K562 (cell line): ENCODE measurements at regions not wholly inside any gene's neighbourhood (a gene's known extent, or its start where the extent isn't known, plus 50 kb on each side); places are given as distances from the start of the nearest gene placed in this dataset.

Source experiments
- ATAC-seq: fragments of 200-7000 bp; cut with Tn5 transposase; 3 replicates; pipeline ENCODE4 v1.9.1; 2020; ENCODE audit warnings: moderate library complexity
- BruUV-seq: library from RNA; stranded (reverse); fragments of 400-500 nt; replicated peaks from 2 replicates; lab custom pipeline; 2021; lab: Mats Ljungman, UMichigan
- CTCF ChIA-PET: fragments of 300-600 bp; formaldehyde crosslinking; extraction: SDS; loops from one replicate; lab custom pipeline; 2021; ENCODE audit warnings: low intra/inter-chr PET ratio; lab: Yijun Ruan, JAX
- POLR2A ChIA-PET: fragments of 300-600, 350-650 bp; sonication (Branson Sonifier 250); formaldehyde crosslinking; extraction: SDS; loops from one replicate; lab custom pipeline; 2021; ENCODE audit warnings: antibody characterized with exemption, inconsistent platforms; lab: Yijun Ruan, JAX
- DNase-seq, 4 experiments: peaks; one replicate each; pipeline versions ENCODE4 v3.0.0 to v3.0.0-alpha.2; 2011 to 2018; ENCODE audit warnings: low spot score in 3 of 4, mixed read lengths in 3 of 4; ENCODE audit errors: extremely low read depth in 1 of 4
- FAIRE-seq: peaks from 2 replicates; lab custom pipeline; 2011; peaks lifted over from hg19 to GRCh38; lab: Jason Lieb, UNC
- H2AFZ ChIP-seq: 2 replicates; pipeline ENCODE4 v1.6.0; 2011; ENCODE audit warnings: low read depth, low read length, control low read depth, inconsistent platforms
- H3K27ac ChIP-seq: fragments of 200-600 bp; 3 replicates; pipeline ENCODE4 v1.8.0; 2011; ENCODE audit warnings: low read depth, mild to moderate bottlenecking, control low read depth, inconsistent platforms, low read length, moderate library complexity, mixed read lengths; ENCODE audit errors: extremely low read depth
- H3K27me3 ChIP-seq, 2 experiments: fragments of 300-600 bp in 1 of 2; 2 replicates in 1 of 2; 3 replicates in 1 of 2; pipeline versions ENCODE4 v1.6.0 to v1.8.0; 2011; ENCODE audit warnings: inconsistent platforms in 2 of 2, low read length in 2 of 2, mild to moderate bottlenecking in 1 of 2, mixed read lengths in 1 of 2, moderate library complexity in 1 of 2; ENCODE audit not compliant: control insufficient read depth in 2 of 2, insufficient read depth in 2 of 2
- H3K36me3 ChIP-seq: fragments of 300-600 bp; 3 replicates; pipeline ENCODE4 v1.8.0; 2011; ENCODE audit warnings: mild to moderate bottlenecking, low read length, inconsistent platforms; ENCODE audit not compliant: control insufficient read depth, insufficient read depth
- H3K4me1 ChIP-seq, 2 experiments: fragments of 200-600 bp in 1 of 2; replicated peaks in 1 of 2; 2 replicates in 1 of 2; 3 replicates in 1 of 2; pipeline versions ENCODE4 v1.5.1 to v1.8.0; 2011; ENCODE audit warnings: inconsistent platforms in 2 of 2, low read length in 2 of 2, mild to moderate bottlenecking in 1 of 2, mixed read lengths in 1 of 2, moderate library complexity in 1 of 2; ENCODE audit not compliant: control insufficient read depth in 2 of 2, insufficient read depth in 2 of 2
- H3K4me2 ChIP-seq: 2 replicates; pipeline ENCODE4 v1.6.1; 2011; ENCODE audit warnings: low read length, control low read depth, inconsistent platforms, mixed read lengths; ENCODE audit not compliant: insufficient read depth
- H3K4me3 ChIP-seq: fragments of 200-600 bp; sonication (generic), shearing (Covaris generic); 2 replicates; pipeline ENCODE4 v1.5.1; 2016; ENCODE audit warnings: control low read depth, inconsistent platforms
- H3K79me2 ChIP-seq: fragments of 200-600 bp; 3 replicates; pipeline ENCODE4 v1.8.0; 2011; ENCODE audit warnings: low read length, inconsistent platforms; ENCODE audit not compliant: control insufficient read depth, insufficient read depth
- H3K9ac ChIP-seq, 2 experiments: 2 replicates each; pipeline versions ENCODE4 v1.6.0 to v1.6.1; 2011; ENCODE audit warnings: low read depth in 2 of 2, low read length in 2 of 2, control low read depth in 1 of 2, inconsistent platforms in 1 of 2, mild to moderate bottlenecking in 1 of 2, mixed read lengths in 1 of 2; ENCODE audit not compliant: insufficient read depth in 1 of 2
- H3K9me1 ChIP-seq: one replicate; pipeline ENCODE4 v1.6.0; 2011; ENCODE audit warnings: inconsistent platforms, mild to moderate bottlenecking, low read length, moderate library complexity; ENCODE audit not compliant: control insufficient read depth, insufficient read depth
- H3K9me3 ChIP-seq: replicated peaks from 2 replicates; pipeline ENCODE4 v1.5.1; 2011; ENCODE audit warnings: low read depth, low read length, inconsistent platforms; ENCODE audit not compliant: control insufficient read depth, insufficient read depth
- H4K20me1 ChIP-seq: replicated peaks from 2 replicates; pipeline ENCODE4 v1.6.1; 2011; ENCODE audit warnings: low read length, inconsistent platforms, mixed read lengths; ENCODE audit not compliant: control insufficient read depth, insufficient read depth
- MITF ChIP-seq: IDR thresholded peaks from 2 replicates; pipeline ENCODE4 v1.6.1; 2014; ENCODE audit warnings: antibody characterized with exemption
- RBM22 ChIP-seq: fragments of 200-400 bp; formaldehyde crosslinking; IDR thresholded peaks from 2 replicates; pipeline ENCODE4 v1.6.1; 2018; ENCODE audit warnings: low read length, low read depth; ENCODE audit not compliant: poor library complexity, severe bottlenecking
- TRIM24 ChIP-seq, 2 experiments: fragments of 450-650 bp; IDR thresholded peaks; 2 replicates each; pipeline ENCODE4 v1.6.1; 2016
- ZNF277 ChIP-seq: fragments of 250-450 bp; sonication (Bioruptor Pico); IDR thresholded peaks from 2 replicates; pipeline ENCODE4 v1.8.0; 2022; ENCODE audit warnings: inconsistent platforms, mild to moderate bottlenecking, moderate library complexity, borderline replicate concordance
- ZNF511 ChIP-seq: sonication (generic); formaldehyde crosslinking; IDR thresholded peaks from 2 replicates; pipeline ENCODE4 v1.8.0; 2022; ENCODE audit warnings: mild to moderate bottlenecking, missing genetic modification reagents
- WGBS: fragments of 100-300 bp; shearing (Covaris generic); methylation state at CpG from one replicate; pipeline ENCODE4 v1.1.6; 2016; ENCODE audit warnings: low coverage, mixed read lengths; ENCODE audit not compliant: insufficient coverage; ENCODE audit errors: missing lambda C conversion rate; 5-methylcytosine and 5-hydroxymethylcytosine counted together
- in situ Hi-C: fragments of 300-500 bp; cut with MboI; formaldehyde crosslinking; loops from 4 replicates; pipeline ENCODE4 v1.15.0; 2018; ENCODE audit warnings: inconsistent platforms, mixed read lengths
- intact Hi-C: fragments of 100-400 bp; cut with micrococcal nuclease; formaldehyde crosslinking; loops from 2 replicates; pipeline ENCODE4 v1.14.2; 2022
- TF ChIP-seq, protein P1 (sequence below): fragments of 450-650 bp; IDR thresholded peaks from 2 replicates; pipeline ENCODE4 v1.7.0; 2016; ENCODE audit warnings: borderline replicate concordance
- TF ChIP-seq, protein P2 (sequence below): fragments of 450-650 bp; IDR thresholded peaks from 2 replicates; pipeline ENCODE4 v1.6.1; 2016; ENCODE audit warnings: low read depth, mild to moderate bottlenecking, moderate library complexity

DNA sequence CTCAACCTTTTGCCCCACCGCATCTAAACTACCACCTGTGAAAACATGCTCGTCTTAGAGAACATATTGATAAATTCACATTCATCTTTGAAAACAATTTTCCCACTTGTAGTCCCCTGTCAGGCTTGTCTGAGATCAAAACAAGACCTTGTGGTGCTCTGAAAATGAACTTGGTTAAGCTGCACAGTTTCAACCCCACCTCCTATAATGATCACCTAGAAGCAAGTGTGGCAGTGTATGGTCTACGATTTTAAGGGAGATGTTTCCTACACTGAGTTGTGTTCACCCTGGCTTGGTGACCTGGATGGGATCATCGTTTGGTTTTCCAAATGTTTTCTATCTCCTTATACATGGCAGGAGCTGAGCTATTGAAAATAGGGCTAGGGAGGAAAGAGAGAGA lies 539.4 kb downstream of the DOK5 start:
- in situ Hi-C loops: no loop called here
- Histone ChIP-seq H3K27ac (no peak overlapping the region), H3K4me1 (no peaks in the 10 kb centered on the region), H3K4me2 (no peak overlapping the region), H3K9me1 (no peaks in the 10 kb centered on the region), H3K4me3 (no peak overlapping the region), H3K27me3 (no peaks in the 10 kb centered on the region), H4K20me1 (no peaks in the 10 kb centered on the region), H3K79me2 (no peaks in the 10 kb centered on the region), H3K36me3 (no peaks in the 10 kb centered on the region), H2AFZ (no peak overlapping the region), H3K9ac (no peak overlapping the region), H3K9me3 (no peaks in the 10 kb centered on the region)
- FAIRE-seq: no peak
- ChIA-PET POLR2A (no interaction called here), CTCF (no interaction called here)
- no peak for DNase-seq
- WGBS: 2% methylated on average over 4 of the region's 4 CpGs
- no peak for ATAC-seq
- TF ChIP-seq ZNF511 (CRISPR knock-in tag): no peak
- BruUV-seq: no TSS peak
- intact Hi-C loops: no loop called here

DNA sequence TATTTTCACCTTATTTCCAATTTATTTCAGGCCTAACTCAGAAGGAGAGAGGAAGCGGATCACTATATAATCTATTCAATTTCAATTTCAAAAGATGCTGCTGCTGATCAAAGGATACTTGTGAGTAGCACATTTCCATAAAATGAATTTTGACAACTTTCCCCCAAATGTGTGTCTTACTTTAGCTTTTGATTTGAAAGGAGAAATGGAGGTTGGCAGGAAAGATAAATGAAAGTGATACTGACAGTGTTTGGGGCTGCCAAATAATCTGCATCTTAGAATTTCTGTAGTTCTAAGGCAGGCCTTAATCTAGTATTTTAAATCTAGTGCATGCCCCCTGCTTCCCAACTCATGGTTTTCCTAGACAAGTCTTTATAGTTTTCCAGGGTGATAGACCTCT lies 535.4 kb downstream of the DOK5 start:
- BruUV-seq: no TSS peak
- no peak overlapping the region for H3K27ac ChIP-seq
- H3K9me1 ChIP-seq: no peaks in the 10 kb centered on the region
- H3K4me2 ChIP-seq: no peak overlapping the region
- H3K9ac ChIP-seq: no peak overlapping the region
- no peaks in the 10 kb centered on the region for H3K27me3 ChIP-seq
- no peaks in the 10 kb centered on the region for H3K4me1 ChIP-seq
- 0% methylated on average over 1 of the region's 1 CpG for WGBS
- H2AFZ ChIP-seq: no peak overlapping the region
- intact Hi-C loops: no loop called here
- TF ChIP-seq MITF (no peak), TRIM24 (IDR thresholded peaks at IDR 0.05) (no peak), ZNF277 (no peak), RBM22 (no peak)
- TF ChIP-seq, protein P1, sequence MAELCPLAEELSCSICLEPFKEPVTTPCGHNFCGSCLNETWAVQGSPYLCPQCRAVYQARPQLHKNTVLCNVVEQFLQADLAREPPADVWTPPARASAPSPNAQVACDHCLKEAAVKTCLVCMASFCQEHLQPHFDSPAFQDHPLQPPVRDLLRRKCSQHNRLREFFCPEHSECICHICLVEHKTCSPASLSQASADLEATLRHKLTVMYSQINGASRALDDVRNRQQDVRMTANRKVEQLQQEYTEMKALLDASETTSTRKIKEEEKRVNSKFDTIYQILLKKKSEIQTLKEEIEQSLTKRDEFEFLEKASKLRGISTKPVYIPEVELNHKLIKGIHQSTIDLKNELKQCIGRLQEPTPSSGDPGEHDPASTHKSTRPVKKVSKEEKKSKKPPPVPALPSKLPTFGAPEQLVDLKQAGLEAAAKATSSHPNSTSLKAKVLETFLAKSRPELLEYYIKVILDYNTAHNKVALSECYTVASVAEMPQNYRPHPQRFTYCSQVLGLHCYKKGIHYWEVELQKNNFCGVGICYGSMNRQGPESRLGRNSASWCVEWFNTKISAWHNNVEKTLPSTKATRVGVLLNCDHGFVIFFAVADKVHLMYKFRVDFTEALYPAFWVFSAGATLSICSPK: no peak
- TF ChIP-seq, protein P2, sequence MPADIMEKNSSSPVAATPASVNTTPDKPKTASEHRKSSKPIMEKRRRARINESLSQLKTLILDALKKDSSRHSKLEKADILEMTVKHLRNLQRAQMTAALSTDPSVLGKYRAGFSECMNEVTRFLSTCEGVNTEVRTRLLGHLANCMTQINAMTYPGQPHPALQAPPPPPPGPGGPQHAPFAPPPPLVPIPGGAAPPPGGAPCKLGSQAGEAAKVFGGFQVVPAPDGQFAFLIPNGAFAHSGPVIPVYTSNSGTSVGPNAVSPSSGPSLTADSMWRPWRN: no peak
- ATAC-seq (no peak), FAIRE-seq (no peak), DNase-seq (no peak)
- POLR2A ChIA-PET: interaction anchor here (0.6 kb wide), 1 partner anchor 471 kb away, joined by 3 read pairs; no protein-coding TSS in a partner anchor
- CTCF ChIA-PET: no interaction called here
- no peaks in the 10 kb centered on the region for H3K36me3 ChIP-seq
- H3K4me3 ChIP-seq: no peak overlapping the region
- H3K9me3 ChIP-seq: no peaks in the 10 kb centered on the region
- no peaks in the 10 kb centered on the region for H3K79me2 ChIP-seq
- no peaks in the 10 kb centered on the region for H4K20me1 ChIP-seq
- in situ Hi-C loops: no loop called here
